HepG2 (cell line): ENCODE measurements at regions not wholly inside any gene's neighbourhood (a gene's known extent, or its start where the extent isn't known, plus 50 kb on each side); places are given as distances from the start of the nearest gene placed in this dataset.

Experiments
- ATAC-seq: fragments of 200-7000 bp; cut with Tn5 transposase; 3 replicates; pipeline ENCODE4 v1.9.1; 2020; ENCODE audit warnings: mild to moderate bottlenecking, moderate library complexity
- BruUV-seq: library from RNA; stranded (reverse); fragments of 400-500 nt; replicated peaks from 2 replicates; lab custom pipeline; 2021; lab: Mats Ljungman, UMichigan
- CTCF ChIA-PET: fragments of 300-600 bp; formaldehyde crosslinking; extraction: SDS; loops from one replicate; lab custom pipeline; 2021; ENCODE audit warnings: low total read pairs, inconsistent platforms, low intra/inter-chr PET ratio; lab: Yijun Ruan, JAX
- POLR2A ChIA-PET: fragments of 350-600 bp; sonication (Branson Sonifier 250); formaldehyde crosslinking; loops from one replicate; lab custom pipeline; 2020; ENCODE audit warnings: antibody characterized with exemption, inconsistent platforms; lab: Yijun Ruan, JAX
- DNase-seq: peaks from one replicate; pipeline ENCODE4 v3.0.0-alpha.2; 2015; ENCODE audit warnings: low spot score
- FAIRE-seq: peaks from 3 replicates; lab custom pipeline; 2011; peaks lifted over from hg19 to GRCh38; lab: Jason Lieb, UNC
- H2AFZ ChIP-seq: one replicate; pipeline ENCODE4 v1.6.1; 2011; ENCODE audit warnings: low read length, inconsistent platforms
- H3K27ac ChIP-seq: fragments of 300-600 bp; 3 replicates; pipeline ENCODE4 v1.8.0; 2011; ENCODE audit warnings: mixed run types, mild to moderate bottlenecking, mixed read lengths, low read length, inconsistent platforms; ENCODE audit not compliant: insufficient read depth; ENCODE audit errors: extremely low read length
- H3K27me3 ChIP-seq, 2 experiments: fragments of 200-600 bp in 1 of 2; 2 replicates in 1 of 2; 3 replicates in 1 of 2; pipeline versions ENCODE4 v1.6.0 to v1.8.0; 2011; ENCODE audit warnings: low read length in 2 of 2, mild to moderate bottlenecking in 2 of 2, moderate library complexity in 2 of 2, inconsistent platforms in 1 of 2; ENCODE audit not compliant: insufficient read depth in 2 of 2, control insufficient read depth in 1 of 2
- H3K36me3 ChIP-seq, 2 experiments: fragments of 200-600 bp in 1 of 2; replicated peaks in 1 of 2; 2 replicates in 1 of 2; 3 replicates in 1 of 2; pipeline versions ENCODE4 v1.5.1 to v1.8.0; 2011; ENCODE audit warnings: low read length in 2 of 2, inconsistent platforms in 1 of 2; ENCODE audit not compliant: insufficient read depth in 2 of 2, control insufficient read depth in 1 of 2
- H3K4me1 ChIP-seq: 2 replicates; pipeline ENCODE4 v1.5.1; 2012; ENCODE audit warnings: low read length, inconsistent platforms; ENCODE audit not compliant: insufficient read depth
- H3K4me2 ChIP-seq: 2 replicates; pipeline ENCODE4 v1.6.0; 2011; ENCODE audit warnings: low read depth, low read length, inconsistent platforms
- H3K4me3 ChIP-seq, 3 experiments: fragments of 200-600 bp in 1 of 3; sonication (generic), shearing (Covaris generic) in 1 of 3; replicated peaks in 1 of 3; 2 replicates each; pipeline ENCODE4 v1.5.1; 2011 to 2016; ENCODE audit warnings: low read length in 3 of 3, inconsistent platforms in 2 of 3, low read depth in 2 of 3, mild to moderate bottlenecking in 2 of 3, control low read depth in 1 of 3, mixed read lengths in 1 of 3; ENCODE audit not compliant: insufficient read depth in 1 of 3
- H3K79me2 ChIP-seq: one replicate; pipeline ENCODE4 v1.6.1; 2011; ENCODE audit warnings: low read length, inconsistent platforms; ENCODE audit not compliant: insufficient read depth
- H3K9ac ChIP-seq: 2 replicates; pipeline ENCODE4 v1.6.0; 2011; ENCODE audit warnings: mild to moderate bottlenecking, low read depth, low read length, inconsistent platforms; ENCODE audit not compliant: insufficient read depth
- H3K9me3 ChIP-seq: 2 replicates; pipeline ENCODE4 v1.5.1; 2012; ENCODE audit warnings: mild to moderate bottlenecking, low read length
- H4K20me1 ChIP-seq: 2 replicates; pipeline ENCODE4 v1.6.0; 2011; ENCODE audit warnings: inconsistent platforms, mild to moderate bottlenecking, low read length, moderate library complexity; ENCODE audit not compliant: insufficient read depth
- MTF2 ChIP-seq: sonication (generic); formaldehyde crosslinking; IDR thresholded peaks from 2 replicates; pipeline ENCODE4 v1.5.0; 2020; ENCODE audit warnings: missing genetic modification reagents, borderline replicate concordance
- NR2F1 ChIP-seq, 2 experiments: fragments of 450-650 bp in 1 of 2; formaldehyde crosslinking in 1 of 2; IDR thresholded peaks; 2 replicates each; pipeline versions ENCODE4 v1.5.0 to v1.6.1; 2016 to 2020; ENCODE audit warnings: mild to moderate bottlenecking in 1 of 2, missing compliant biosample characterization in 1 of 2, missing genetic modification reagents in 1 of 2, moderate library complexity in 1 of 2
- RAD51 ChIP-seq: fragments of 450-650 bp; IDR thresholded peaks from 2 replicates; pipeline ENCODE4 v1.6.1; 2016; ENCODE audit warnings: borderline replicate concordance
- RBAK ChIP-seq: sonication (generic); formaldehyde crosslinking; IDR thresholded peaks from 2 replicates; pipeline ENCODE4 v1.5.1; 2020; ENCODE audit warnings: mild to moderate bottlenecking, missing genetic modification reagents
- ZNF225 ChIP-seq: sonication (generic); formaldehyde crosslinking; IDR thresholded peaks from 2 replicates; pipeline ENCODE4 v1.4.0; 2020; ENCODE audit warnings: mild to moderate bottlenecking, missing genetic modification reagents
- ZNF543 ChIP-seq: sonication (generic); formaldehyde crosslinking; IDR thresholded peaks from 2 replicates; pipeline ENCODE4 v1.4.0; 2020; ENCODE audit warnings: mild to moderate bottlenecking, missing genetic modification reagents
- WGBS: methylation state at CpG from one replicate; pipeline ENCODE4 v1.1.6; 2017; ENCODE audit warnings: low lambda C conversion rate; 5-methylcytosine and 5-hydroxymethylcytosine counted together
- in situ Hi-C: cut with HindIII; loops from 2 replicates; pipeline ENCODE4 v1.10.0; 2017; ENCODE audit warnings: low pct_unique_long_range_greater_than_20kb; ENCODE audit not compliant: extremely low pct_ligation_motif_present
- intact Hi-C: fragments of 100-400 bp; cut with micrococcal nuclease; formaldehyde crosslinking; loops from one replicate; pipeline ENCODE4 v1.10.0; 2022; ENCODE audit not compliant: unreplicated experiment
- TF ChIP-seq, protein P1 (sequence below): sonication (generic); formaldehyde crosslinking; IDR thresholded peaks from 2 replicates; pipeline ENCODE4 v1.4.0; 2020; ENCODE audit warnings: missing genetic modification reagents, mild to moderate bottlenecking, borderline replicate concordance
- TF ChIP-seq, protein P2 (sequence below): sonication (generic); formaldehyde crosslinking; IDR thresholded peaks from 2 replicates; pipeline ENCODE4 v1.4.0; 2020; ENCODE audit warnings: missing genetic modification reagents, borderline replicate concordance
- TF ChIP-seq, protein P3 (sequence below): sonication (generic); formaldehyde crosslinking; IDR thresholded peaks from 2 replicates; pipeline ENCODE4 v1.5.0; 2020; ENCODE audit warnings: mild to moderate bottlenecking, missing genetic modification reagents
- TF ChIP-seq, protein P4 (sequence below): sonication (generic); formaldehyde crosslinking; IDR thresholded peaks from 2 replicates; pipeline ENCODE4 v1.5.1; 2020; ENCODE audit warnings: missing genetic modification reagents, mild to moderate bottlenecking, borderline replicate concordance

DNA sequence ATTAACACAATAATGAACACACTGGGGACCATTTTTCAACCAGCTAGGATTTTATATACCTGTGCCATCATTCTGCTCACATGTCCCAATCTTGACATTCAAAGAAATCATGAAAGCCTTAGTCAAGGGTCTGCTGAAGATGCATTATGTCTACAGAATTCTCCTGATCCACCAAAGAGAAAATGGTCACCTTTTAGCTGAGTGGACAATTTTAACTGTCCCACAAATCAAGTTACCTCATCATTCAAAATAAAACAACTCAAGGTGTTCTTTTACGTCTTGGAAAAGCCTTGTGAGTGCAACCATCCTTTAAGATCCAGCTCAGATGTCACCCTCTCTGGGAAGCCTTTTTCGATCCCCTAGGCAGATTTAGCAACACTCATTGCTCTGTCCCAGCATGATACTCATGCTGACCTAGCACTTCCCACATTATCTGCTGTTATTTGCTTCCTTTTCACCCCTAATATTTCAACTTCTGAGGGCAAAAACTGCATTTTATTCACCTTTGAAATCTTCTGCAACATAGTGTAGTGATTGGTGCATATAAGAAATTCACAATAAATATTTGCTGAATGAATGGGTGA lies 80.1 kb downstream of the LMO4 start (continued):
- TF ChIP-seq, protein P1, sequence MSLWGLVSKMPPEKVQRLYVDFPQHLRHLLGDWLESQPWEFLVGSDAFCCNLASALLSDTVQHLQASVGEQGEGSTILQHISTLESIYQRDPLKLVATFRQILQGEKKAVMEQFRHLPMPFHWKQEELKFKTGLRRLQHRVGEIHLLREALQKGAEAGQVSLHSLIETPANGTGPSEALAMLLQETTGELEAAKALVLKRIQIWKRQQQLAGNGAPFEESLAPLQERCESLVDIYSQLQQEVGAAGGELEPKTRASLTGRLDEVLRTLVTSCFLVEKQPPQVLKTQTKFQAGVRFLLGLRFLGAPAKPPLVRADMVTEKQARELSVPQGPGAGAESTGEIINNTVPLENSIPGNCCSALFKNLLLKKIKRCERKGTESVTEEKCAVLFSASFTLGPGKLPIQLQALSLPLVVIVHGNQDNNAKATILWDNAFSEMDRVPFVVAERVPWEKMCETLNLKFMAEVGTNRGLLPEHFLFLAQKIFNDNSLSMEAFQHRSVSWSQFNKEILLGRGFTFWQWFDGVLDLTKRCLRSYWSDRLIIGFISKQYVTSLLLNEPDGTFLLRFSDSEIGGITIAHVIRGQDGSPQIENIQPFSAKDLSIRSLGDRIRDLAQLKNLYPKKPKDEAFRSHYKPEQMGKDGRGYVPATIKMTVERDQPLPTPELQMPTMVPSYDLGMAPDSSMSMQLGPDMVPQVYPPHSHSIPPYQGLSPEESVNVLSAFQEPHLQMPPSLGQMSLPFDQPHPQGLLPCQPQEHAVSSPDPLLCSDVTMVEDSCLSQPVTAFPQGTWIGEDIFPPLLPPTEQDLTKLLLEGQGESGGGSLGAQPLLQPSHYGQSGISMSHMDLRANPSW (CRISPR knock-in tag) = no peak
- TF ChIP-seq, protein P2, sequence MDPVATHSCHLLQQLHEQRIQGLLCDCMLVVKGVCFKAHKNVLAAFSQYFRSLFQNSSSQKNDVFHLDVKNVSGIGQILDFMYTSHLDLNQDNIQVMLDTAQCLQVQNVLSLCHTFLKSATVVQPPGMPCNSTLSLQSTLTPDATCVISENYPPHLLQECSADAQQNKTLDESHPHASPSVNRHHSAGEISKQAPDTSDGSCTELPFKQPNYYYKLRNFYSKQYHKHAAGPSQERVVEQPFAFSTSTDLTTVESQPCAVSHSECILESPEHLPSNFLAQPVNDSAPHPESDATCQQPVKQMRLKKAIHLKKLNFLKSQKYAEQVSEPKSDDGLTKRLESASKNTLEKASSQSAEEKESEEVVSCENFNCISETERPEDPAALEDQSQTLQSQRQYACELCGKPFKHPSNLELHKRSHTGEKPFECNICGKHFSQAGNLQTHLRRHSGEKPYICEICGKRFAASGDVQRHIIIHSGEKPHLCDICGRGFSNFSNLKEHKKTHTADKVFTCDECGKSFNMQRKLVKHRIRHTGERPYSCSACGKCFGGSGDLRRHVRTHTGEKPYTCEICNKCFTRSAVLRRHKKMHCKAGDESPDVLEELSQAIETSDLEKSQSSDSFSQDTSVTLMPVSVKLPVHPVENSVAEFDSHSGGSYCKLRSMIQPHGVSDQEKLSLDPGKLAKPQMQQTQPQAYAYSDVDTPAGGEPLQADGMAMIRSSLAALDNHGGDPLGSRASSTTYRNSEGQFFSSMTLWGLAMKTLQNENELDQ = no peak

DNA sequence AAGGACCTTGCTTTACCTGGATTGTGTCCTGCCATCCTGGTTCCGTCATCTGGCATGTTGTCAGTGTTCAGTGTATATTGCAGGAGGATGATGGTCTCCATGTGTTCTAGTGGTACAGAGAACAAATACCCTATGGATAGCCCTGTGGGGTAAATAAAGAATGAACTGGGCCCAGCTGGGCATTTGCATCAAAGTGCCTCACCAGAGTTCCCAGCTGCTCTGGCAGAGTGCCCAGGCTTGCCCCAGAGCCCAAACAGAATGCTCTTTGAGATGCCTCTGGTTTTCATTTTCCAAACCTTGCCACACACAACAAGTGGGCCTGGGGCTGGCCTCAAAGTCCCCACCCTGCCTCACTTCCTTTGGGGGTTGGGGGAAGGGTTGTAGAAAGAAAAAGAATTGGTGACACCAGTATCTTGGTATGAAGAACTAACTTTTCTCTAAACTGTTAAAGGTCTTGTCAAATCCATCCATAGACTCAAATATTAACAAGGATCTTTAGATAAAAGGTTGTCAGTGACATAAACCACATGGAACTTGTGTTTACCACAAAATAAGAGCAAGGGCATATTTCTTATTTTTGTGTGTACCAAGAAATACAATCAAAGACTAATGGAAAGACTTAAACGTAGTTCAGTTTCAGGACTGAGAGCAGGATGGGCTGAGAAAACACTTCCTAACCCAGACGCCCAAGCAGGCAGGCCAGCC lies 82.2 kb downstream of the LMO4 start:
- no TSS peak for BruUV-seq
- no peaks in the 10 kb centered on the region for H3K36me3 ChIP-seq
- 6% methylated on average over 3 of the region's 3 CpGs for WGBS
- ATAC-seq = no peak
- no peaks in the 10 kb centered on the region for H3K27me3 ChIP-seq
- H3K9ac ChIP-seq = no peak overlapping the region
- no peaks in the 10 kb centered on the region for H3K79me2 ChIP-seq
- in situ Hi-C loops = no loop called here
- no peaks in the 10 kb centered on the region for H3K9me3 ChIP-seq
- no peak overlapping the region for H2AFZ ChIP-seq
- ChIA-PET POLR2A (no interaction called here), CTCF (no interaction called here)
- H3K4me1 ChIP-seq = no peaks in the 10 kb centered on the region
- intact Hi-C loops = no loop called here
- no peak for FAIRE-seq
- no peak for DNase-seq
- no peaks in the 10 kb centered on the region for H4K20me1 ChIP-seq
- H3K27ac ChIP-seq = no peak overlapping the region
- no peak overlapping the region for H3K4me3 ChIP-seq
- no peak overlapping the region for H3K4me2 ChIP-seq
- no peak for TF ChIP-seq MTF2 (CRISPR knock-in tag)
- TF ChIP-seq ZNF225 (CRISPR knock-in tag) = no peak
- TF ChIP-seq, protein P3, sequence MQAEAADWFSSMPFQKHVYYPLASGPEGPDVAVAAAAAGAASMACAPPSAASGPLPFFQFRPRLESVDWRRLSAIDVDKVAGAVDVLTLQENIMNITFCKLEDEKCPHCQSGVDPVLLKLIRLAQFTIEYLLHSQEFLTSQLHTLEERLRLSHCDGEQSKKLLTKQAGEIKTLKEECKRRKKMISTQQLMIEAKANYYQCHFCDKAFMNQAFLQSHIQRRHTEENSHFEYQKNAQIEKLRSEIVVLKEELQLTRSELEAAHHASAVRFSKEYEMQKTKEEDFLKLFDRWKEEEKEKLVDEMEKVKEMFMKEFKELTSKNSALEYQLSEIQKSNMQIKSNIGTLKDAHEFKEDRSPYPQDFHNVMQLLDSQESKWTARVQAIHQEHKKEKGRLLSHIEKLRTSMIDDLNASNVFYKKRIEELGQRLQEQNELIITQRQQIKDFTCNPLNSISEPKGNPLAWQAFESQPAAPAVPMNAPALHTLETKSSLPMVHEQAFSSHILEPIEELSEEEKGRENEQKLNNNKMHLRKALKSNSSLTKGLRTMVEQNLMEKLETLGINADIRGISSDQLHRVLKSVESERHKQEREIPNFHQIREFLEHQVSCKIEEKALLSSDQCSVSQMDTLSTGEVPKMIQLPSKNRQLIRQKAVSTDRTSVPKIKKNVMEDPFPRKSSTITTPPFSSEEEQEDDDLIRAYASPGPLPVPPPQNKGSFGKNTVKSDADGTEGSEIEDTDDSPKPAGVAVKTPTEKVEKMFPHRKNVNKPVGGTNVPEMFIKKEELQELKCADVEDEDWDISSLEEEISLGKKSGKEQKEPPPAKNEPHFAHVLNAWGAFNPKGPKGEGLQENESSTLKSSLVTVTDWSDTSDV = no peak
- TF ChIP-seq RAD51 = no peak
- TF ChIP-seq NR2F1 (CRISPR knock-in tag; IDR thresholded peaks at IDR 0.05) = no peak
- no peak for TF ChIP-seq RBAK (CRISPR knock-in tag)
- TF ChIP-seq ZNF543 = no peak
- TF ChIP-seq, protein P4, sequence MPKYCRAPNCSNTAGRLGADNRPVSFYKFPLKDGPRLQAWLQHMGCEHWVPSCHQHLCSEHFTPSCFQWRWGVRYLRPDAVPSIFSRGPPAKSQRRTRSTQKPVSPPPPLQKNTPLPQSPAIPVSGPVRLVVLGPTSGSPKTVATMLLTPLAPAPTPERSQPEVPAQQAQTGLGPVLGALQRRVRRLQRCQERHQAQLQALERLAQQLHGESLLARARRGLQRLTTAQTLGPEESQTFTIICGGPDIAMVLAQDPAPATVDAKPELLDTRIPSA (CRISPR knock-in tag) = no peak
